GM18505 (cell line): ENCODE measurements at regions not wholly inside any gene's neighbourhood (a gene's known extent, or its start where the extent isn't known, plus 50 kb on each side); places are given as distances from the start of the nearest gene placed in this dataset.
"Not testable (repeated sequence)": the region's sequence is repeated elsewhere in the genome, so short reads cannot be mapped to it uniquely, and the experiment has no call there.

Source experiments
- ATAC-seq: cut with Tn5 transposase; IDR thresholded peaks from one replicate; pipeline ENCODE4 v1.9.1; 2021; ENCODE audit not compliant: unreplicated experiment
- POLR2A ChIP-seq: IDR thresholded peaks from 4 replicates; pipeline ENCODE4 v1.6.1; 2011; ENCODE audit warnings: borderline replicate concordance; ENCODE audit not compliant: insufficient read depth, insufficient read length; ENCODE audit errors: extremely low read depth

DNA sequence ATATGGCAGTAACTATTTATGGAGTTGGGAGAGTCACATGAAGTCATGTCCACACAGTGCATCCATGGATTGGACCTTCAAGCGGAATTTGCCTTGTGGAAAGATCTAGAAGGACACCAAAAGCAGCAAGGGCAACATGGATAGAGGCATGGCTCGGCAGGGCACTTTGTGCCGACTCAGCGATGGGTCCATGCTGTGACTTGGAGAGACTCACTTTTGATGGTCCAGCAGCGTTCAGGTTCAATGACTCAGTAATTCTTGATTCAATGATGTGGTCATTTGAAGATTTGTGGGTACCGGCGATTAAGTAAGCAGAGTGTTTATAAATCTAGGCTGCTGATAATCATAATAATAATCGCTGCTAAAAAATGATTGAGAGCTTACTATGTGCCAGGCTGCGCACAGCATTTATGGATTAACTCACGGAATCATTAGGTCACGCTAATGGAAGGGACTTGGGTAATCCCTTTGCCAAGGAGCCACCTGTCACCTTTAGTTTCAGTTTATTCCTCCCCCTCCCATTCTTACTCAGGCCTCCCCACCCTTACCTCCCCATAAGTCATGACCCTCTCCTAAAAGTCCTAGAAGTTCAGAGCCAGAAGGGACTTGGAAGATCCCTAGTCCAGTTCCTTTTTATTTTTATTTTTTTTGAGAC lies 127.5 kb upstream of the CRHR1 start:
- ATAC-seq: no peak
- no peak for TF ChIP-seq POLR2A

- no peak for TF ChIP-seq POLR2A
- ATAC-seq: no peak
Observed at GRCh38 chr17:45660474-45660873, 123.6 kb upstream of the CRHR1 start.

DNA sequence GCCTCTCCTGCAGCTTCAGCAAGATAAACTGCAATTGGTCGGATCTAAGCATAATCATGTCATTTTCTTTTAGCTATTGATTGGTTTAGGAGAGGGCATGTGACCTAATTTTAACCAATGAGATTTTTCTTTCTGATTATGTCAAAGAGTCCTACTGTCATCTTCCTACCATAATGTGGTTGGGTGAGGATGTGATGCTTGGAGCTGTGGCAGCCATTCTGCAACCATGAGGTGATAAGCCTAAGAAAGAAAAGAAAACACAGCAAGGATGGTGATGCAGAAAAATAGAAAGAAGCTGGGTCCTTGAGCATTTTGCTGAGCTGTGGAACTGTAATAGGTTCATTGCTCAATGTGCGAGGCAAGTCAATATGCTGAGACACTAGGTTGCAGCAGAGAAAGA lies 121.7 kb upstream of the CRHR1 start:
- no peak for TF ChIP-seq POLR2A
- ATAC-seq: no peak

GRCh38 chr17:45663772-45664171 lies 120.3 kb upstream of the CRHR1 start:
- TF ChIP-seq POLR2A: no peak
- ATAC-seq: no peak

DNA sequence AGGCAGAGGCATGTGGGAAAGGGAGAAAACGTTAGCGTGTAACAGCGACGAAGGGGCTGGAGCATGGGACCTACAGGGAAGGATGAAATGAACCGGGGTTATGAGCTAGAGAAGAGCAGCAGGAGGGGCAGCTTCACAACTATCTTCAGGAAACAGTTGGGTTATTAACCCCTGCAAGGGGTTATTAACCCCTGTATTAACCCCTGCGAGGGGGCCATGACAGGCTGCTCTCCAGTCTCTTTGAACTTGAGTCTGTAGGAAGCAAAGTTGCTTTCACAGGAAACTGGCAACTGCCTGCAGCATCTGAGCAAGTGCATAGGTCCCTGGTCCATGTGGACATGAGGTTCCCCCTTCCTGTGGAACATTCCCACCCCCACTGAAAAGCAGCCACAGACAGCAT lies 119.2 kb upstream of the CRHR1 start:
- no peak for TF ChIP-seq POLR2A
- ATAC-seq: no peak

DNA sequence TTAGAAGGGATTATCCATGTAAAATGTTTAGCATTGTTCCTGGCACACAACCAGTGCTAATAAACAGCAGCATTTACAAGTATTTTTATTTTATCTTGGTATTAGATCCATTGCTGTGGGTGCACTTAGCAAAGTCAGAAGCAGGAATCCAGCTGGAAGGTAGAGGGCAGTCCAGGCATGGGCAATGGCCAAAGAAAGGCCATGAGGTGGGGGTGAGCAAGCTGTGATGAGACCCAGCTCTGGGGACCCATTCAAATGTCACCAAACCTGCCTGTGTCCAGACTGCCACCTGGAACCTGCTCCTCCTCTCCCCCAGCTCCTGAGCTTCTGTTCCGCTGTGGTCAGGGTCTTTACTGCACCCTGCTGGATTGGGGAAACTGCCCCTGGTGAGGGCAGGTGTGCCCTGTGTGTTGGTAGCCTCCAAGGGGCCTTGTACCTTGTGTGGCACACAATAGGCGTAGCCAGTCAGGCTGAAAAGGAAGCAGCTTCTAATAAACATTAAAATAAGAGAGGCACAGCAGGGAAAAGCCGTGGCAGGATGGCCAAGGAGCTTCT lies 118.0 kb upstream of the CRHR1 start:
- no peak for TF ChIP-seq POLR2A
- no peak for ATAC-seq

GRCh38 chr17:45666641-45667040 lies 117.5 kb upstream of the CRHR1 start:
- no peak for ATAC-seq

GRCh38 chr17:45667591-45668171 lies 116.4 kb upstream of the CRHR1 start:
- no peak for ATAC-seq
- TF ChIP-seq POLR2A: no peak

More at GRCh38 chr17:45666641-45667040, 117.5 kb upstream of the CRHR1 start:
- TF ChIP-seq POLR2A: no peak

- TF ChIP-seq POLR2A: no peak
- no peak for ATAC-seq
Observed at GRCh38 chr17:45668316-45668715, 115.8 kb upstream of the CRHR1 start.

DNA sequence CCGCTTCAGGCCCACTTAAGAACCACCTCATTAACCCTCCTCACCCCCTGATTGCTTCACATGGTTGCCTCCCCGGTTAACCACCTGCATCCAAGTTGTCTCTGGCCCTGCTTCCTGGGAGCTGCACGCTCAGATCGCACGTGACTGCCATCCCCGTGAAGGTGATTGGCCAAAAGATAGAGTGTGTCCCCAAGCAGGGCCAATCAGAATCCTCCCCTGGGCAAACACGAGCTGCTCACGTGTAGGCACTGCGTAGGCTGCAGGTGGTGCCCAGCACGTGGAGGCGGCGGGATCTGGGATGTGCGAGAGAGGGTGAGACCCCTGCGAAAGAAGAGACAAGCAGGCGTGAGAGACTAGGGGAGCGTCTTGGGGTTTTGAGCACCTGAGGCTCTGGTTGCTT lies 111.8 kb upstream of the CRHR1 start:
- ATAC-seq: no peak
- TF ChIP-seq POLR2A: no peak

DNA sequence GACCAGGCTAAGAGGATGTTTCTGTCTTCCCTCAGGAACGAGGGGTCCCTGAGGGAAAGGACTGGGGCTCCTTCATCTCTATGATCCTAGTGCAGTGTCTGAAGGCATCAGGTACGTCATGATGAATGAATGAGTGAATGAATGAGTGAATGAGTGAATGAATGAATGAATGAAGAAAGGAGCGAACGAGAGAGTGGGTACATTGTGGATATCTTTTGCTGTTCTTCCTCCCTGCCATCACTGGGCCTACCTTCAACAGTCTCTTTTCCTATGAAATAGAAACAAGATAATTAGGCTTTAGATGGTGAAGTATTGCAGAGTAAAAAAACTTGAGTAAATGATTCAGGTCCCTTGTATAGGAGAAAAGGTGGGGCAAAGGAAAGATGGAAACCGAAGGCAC lies 111.3 kb upstream of the CRHR1 start:
- ATAC-seq: no peak
- no peak for TF ChIP-seq POLR2A

GRCh38 chr17:45673759-45674158 lies 110.4 kb upstream of the CRHR1 start:
- ATAC-seq: not testable (repeated sequence)

- TF ChIP-seq POLR2A: no peak
- ATAC-seq: no peak
Observed at GRCh38 chr17:45675012-45675411, 109.1 kb upstream of the CRHR1 start.

- no peak for TF ChIP-seq POLR2A
- no peak for ATAC-seq
Observed at GRCh38 chr17:45675892-45676291, 108.2 kb upstream of the CRHR1 start.

DNA sequence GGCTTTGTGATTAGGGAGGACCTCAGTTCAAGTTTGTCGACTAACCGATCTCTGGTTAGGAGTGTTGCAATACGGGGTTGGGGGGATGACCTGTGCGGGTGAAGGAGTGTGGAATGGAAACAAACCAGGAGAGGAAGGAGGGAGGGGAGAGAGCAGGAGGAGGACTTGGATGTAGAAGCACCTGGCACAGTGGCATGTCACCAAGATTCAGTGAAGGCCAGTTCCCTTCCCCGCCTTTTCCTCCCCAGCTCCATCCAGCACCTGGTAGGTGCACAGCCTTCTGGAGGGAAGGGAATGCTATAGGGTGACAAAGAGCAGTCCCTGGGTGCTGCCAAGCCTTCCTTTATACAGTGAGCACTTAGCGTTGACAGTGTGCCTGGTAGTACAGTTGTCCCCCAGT lies 107.4 kb upstream of the CRHR1 start:
- no peak for ATAC-seq
- no peak for TF ChIP-seq POLR2A

GRCh38 chr17:45677770-45678169 lies 106.3 kb upstream of the CRHR1 start:
- ATAC-seq: no peak
- TF ChIP-seq POLR2A: no peak
